ENCODE measurements at regions not wholly inside any gene's neighbourhood (a gene's known extent, or its start where the extent isn't known, plus 50 kb on each side); places are given as distances from the start of the nearest gene placed in this dataset.
A peak's percentile ranks its signal among the peaks of the same experiment; 100 is the strongest.
"Not testable (repeated sequence)": the region's sequence is repeated elsewhere in the genome, so short reads cannot be mapped to it uniquely, and the experiment has no call there.

- DNase-seq, result no peak
- Histone ChIP-seq H3K27me3 (ENCODE audit: control insufficient read depth, insufficient read depth) (no peaks in the 10 kb centered on the region), H3K27ac (ENCODE audit: low read length) (no peak overlapping the region), H3K4me1 (ENCODE audit: control insufficient read depth, insufficient read depth, low read length) (no peaks in the 10 kb centered on the region), H3K9me3 (ENCODE audit: control insufficient read depth, low read length) (no peaks in the 10 kb centered on the region), H3K4me3 (ENCODE audit: low read length) (no peak overlapping the region)
- no peak for ATAC-seq
- intact Hi-C loops (cut with DNase I), result loop anchor here in 2 of 4 donors (5.0 to 10.0 kb wide), 2 partner anchors 860 to 867 kb away; no protein-coding TSS in a partner anchor
- 42% methylated on average over 1 of the region's 1 CpG for whole genome bisulfite sequencing
Measured at GRCh38 chr3:25844891-25845290, 55.0 kb downstream of the OXSM start.

GRCh38 chr3:25846282-25846681 lies 56.4 kb downstream of the OXSM start:
- no peak overlapping the region for H3K4me3 ChIP-seq (ENCODE audit: low read length)
- H3K4me1 ChIP-seq (ENCODE audit: control insufficient read depth, insufficient read depth, low read length), result no peaks in the 10 kb centered on the region
- DNase-seq (no peak), ATAC-seq (no peak)
- no peaks in the 10 kb centered on the region for H3K27me3 ChIP-seq (ENCODE audit: control insufficient read depth, insufficient read depth)
- no peaks in the 10 kb centered on the region for H3K9me3 ChIP-seq (ENCODE audit: control insufficient read depth, low read length)
- no peak overlapping the region for H3K27ac ChIP-seq (ENCODE audit: low read length)
- 86% methylated on average over 1 of the region's 1 CpG for WGBS
- intact Hi-C loops (cut with DNase I), result loop anchor here in 1 of 4 donors (10.0 kb wide), 1 partner anchor 859 kb away; no protein-coding TSS in a partner anchor

GRCh38 chr3:25849091-25849490 lies 59.2 kb downstream of the OXSM start:
- H3K9me3 ChIP-seq (ENCODE audit: control insufficient read depth, low read length), result no peaks in the 10 kb centered on the region
- intact Hi-C loops (cut with DNase I), result loop anchor here in 1 of 4 donors (10.0 kb wide), 1 partner anchor 856 kb away; no protein-coding TSS in a partner anchor
- H3K4me3 ChIP-seq (ENCODE audit: low read length), result no peak overlapping the region
- WGBS, result 97% methylated on average over 6 of the region's 6 CpGs
- no peaks in the 10 kb centered on the region for H3K4me1 ChIP-seq (ENCODE audit: control insufficient read depth, insufficient read depth, low read length)
- ATAC-seq (no peak), DNase-seq (no peak)
- H3K27ac ChIP-seq (ENCODE audit: low read length), result no peak overlapping the region
- H3K27me3 ChIP-seq (ENCODE audit: control insufficient read depth, insufficient read depth), result no peaks in the 10 kb centered on the region

GRCh38 chr3:25849641-25850385 lies 59.9 kb downstream of the OXSM start:
- 89% methylated on average over 7 of the region's 7 CpGs for WGBS
- DNase-seq, result no peak
- intact Hi-C loops (cut with DNase I), result loop anchor here in 1 of 4 donors (10.0 kb wide), 2 partner anchors 195 to 855 kb away; no protein-coding TSS in a partner anchor

GRCh38 chr3:25851693-25852259 lies 61.9 kb downstream of the OXSM start:
- not testable (repeated sequence) for H3K4me1 ChIP-seq (ENCODE audit: control insufficient read depth, insufficient read depth, low read length); ATAC-seq; H3K9me3 ChIP-seq (ENCODE audit: control insufficient read depth, low read length); H3K27me3 ChIP-seq (ENCODE audit: control insufficient read depth, insufficient read depth); DNase-seq; H3K27ac ChIP-seq (ENCODE audit: low read length); H3K4me3 ChIP-seq (ENCODE audit: low read length)
- intact Hi-C loops (cut with DNase I), result loop anchor here in 1 of 4 donors (10.0 kb wide), 1 partner anchor 197 kb away; no protein-coding TSS in a partner anchor
- WGBS, result 97% methylated on average over 21 of the region's 21 CpGs

More at GRCh38 chr3:25849641-25850385, 59.9 kb downstream of the OXSM start:
- Histone ChIP-seq H3K9me3 (ENCODE audit: control insufficient read depth, low read length) (no peaks in the 10 kb centered on the region), H3K4me3 (ENCODE audit: low read length) (no peak overlapping the region), H3K27ac (ENCODE audit: low read length) (no peak overlapping the region), H3K27me3 (ENCODE audit: control insufficient read depth, insufficient read depth) (no peaks in the 10 kb centered on the region), H3K4me1 (ENCODE audit: control insufficient read depth, insufficient read depth, low read length) (no peaks in the 10 kb centered on the region)
- ATAC-seq, result no peak

GRCh38 chr3:25854214-25854613 lies 64.3 kb downstream of the OXSM start:
- WGBS, result 57% methylated on average over 1 of the region's 1 CpG
- DNase-seq, result no peak
- intact Hi-C loops (cut with DNase I), result loop anchor here in 1 of 4 donors (10.0 kb wide), 1 partner anchor 199 kb away; no protein-coding TSS in a partner anchor
- Histone ChIP-seq H3K4me3 (ENCODE audit: low read length) (no peak overlapping the region), H3K9me3 (ENCODE audit: control insufficient read depth, low read length) (no peaks in the 10 kb centered on the region), H3K27me3 (ENCODE audit: control insufficient read depth, insufficient read depth) (no peaks in the 10 kb centered on the region), H3K27ac (ENCODE audit: low read length) (no peak overlapping the region), H3K4me1 (ENCODE audit: control insufficient read depth, insufficient read depth, low read length) (no peaks in the 10 kb centered on the region)
- no peak for ATAC-seq

- ATAC-seq, result no peak
- Histone ChIP-seq H3K4me3 (ENCODE audit: low read length) (no peak overlapping the region), H3K4me1 (ENCODE audit: control insufficient read depth, insufficient read depth, low read length) (no peaks in the 10 kb centered on the region), H3K27ac (ENCODE audit: low read length) (no peak overlapping the region), H3K27me3 (ENCODE audit: control insufficient read depth, insufficient read depth) (no peaks in the 10 kb centered on the region), H3K9me3 (ENCODE audit: control insufficient read depth, low read length) (no peaks in the 10 kb centered on the region)
- no peak for DNase-seq
- 74% methylated on average over 3 of the region's 3 CpGs for WGBS
- intact Hi-C loops (cut with DNase I), result loop anchor here in 3 of 4 donors (5.0 to 10.0 kb wide), 2 partner anchors 200 to 207 kb away; no protein-coding TSS in a partner anchor
Measured at GRCh38 chr3:25854635-25855034, 64.7 kb downstream of the OXSM start.

GRCh38 chr3:25855266-25855784 lies 65.4 kb downstream of the OXSM start:
- Histone ChIP-seq H3K4me1 (ENCODE audit: control insufficient read depth, insufficient read depth, low read length) (no peaks in the 10 kb centered on the region), H3K27me3 (ENCODE audit: control insufficient read depth, insufficient read depth) (no peaks in the 10 kb centered on the region), H3K27ac (ENCODE audit: low read length) (no peak overlapping the region), H3K4me3 (ENCODE audit: low read length) (no peak overlapping the region), H3K9me3 (ENCODE audit: control insufficient read depth, low read length) (no peaks in the 10 kb centered on the region)
- no peak for DNase-seq
- ATAC-seq, result no peak
- intact Hi-C loops (cut with DNase I), result loop anchor here in 3 of 4 donors (5.0 to 10.0 kb wide), 2 partner anchors 201 to 208 kb away; no protein-coding TSS in a partner anchor
- WGBS, result 43% methylated on average over 1 of the region's 1 CpG

GRCh38 chr3:25856902-25857518 lies 67.1 kb downstream of the OXSM start:
- 56% methylated on average over 3 of the region's 3 CpGs for WGBS
- no peak for DNase-seq
- Histone ChIP-seq H3K9me3 (ENCODE audit: control insufficient read depth, low read length) (no peaks in the 10 kb centered on the region), H3K27ac (ENCODE audit: low read length) (no peak overlapping the region), H3K4me3 (ENCODE audit: low read length) (no peak overlapping the region), H3K4me1 (ENCODE audit: control insufficient read depth, insufficient read depth, low read length) (no peaks in the 10 kb centered on the region), H3K27me3 (ENCODE audit: control insufficient read depth, insufficient read depth) (no peaks in the 10 kb centered on the region)
- peak in 1 of 2 donors; percentile 55 for ATAC-seq
- intact Hi-C loops (cut with DNase I), result loop anchor here in 3 of 4 donors (5.0 to 10.0 kb wide), 2 partner anchors 202 to 210 kb away; no protein-coding TSS in a partner anchor

- WGBS, result 64% methylated on average over 1 of the region's 1 CpG
- no peak for ATAC-seq
Measured at GRCh38 chr3:25861566-25861965, 71.7 kb downstream of the OXSM start.

More at GRCh38 chr3:25861566-25861965, 71.7 kb downstream of the OXSM start:
- H3K9me3 ChIP-seq (ENCODE audit: control insufficient read depth, low read length), result no peaks in the 10 kb centered on the region
- H3K4me3 ChIP-seq (ENCODE audit: low read length), result no peak overlapping the region
- DNase-seq, result no peak
- no peaks in the 10 kb centered on the region for H3K27me3 ChIP-seq (ENCODE audit: control insufficient read depth, insufficient read depth)
- intact Hi-C loops (cut with DNase I), result no loop called here
- H3K4me1 ChIP-seq (ENCODE audit: control insufficient read depth, insufficient read depth, low read length), result no peaks in the 10 kb centered on the region
- no peak overlapping the region for H3K27ac ChIP-seq (ENCODE audit: low read length)

All from right cardiac atrium (tissue), 5 donors.